ENCODE measurements at regions not wholly inside any gene's neighbourhood (a gene's known extent, or its start where the extent isn't known, plus 50 kb on each side); places are given as distances from the start of the nearest gene placed in this dataset.

- TF ChIP-seq, protein P1, sequence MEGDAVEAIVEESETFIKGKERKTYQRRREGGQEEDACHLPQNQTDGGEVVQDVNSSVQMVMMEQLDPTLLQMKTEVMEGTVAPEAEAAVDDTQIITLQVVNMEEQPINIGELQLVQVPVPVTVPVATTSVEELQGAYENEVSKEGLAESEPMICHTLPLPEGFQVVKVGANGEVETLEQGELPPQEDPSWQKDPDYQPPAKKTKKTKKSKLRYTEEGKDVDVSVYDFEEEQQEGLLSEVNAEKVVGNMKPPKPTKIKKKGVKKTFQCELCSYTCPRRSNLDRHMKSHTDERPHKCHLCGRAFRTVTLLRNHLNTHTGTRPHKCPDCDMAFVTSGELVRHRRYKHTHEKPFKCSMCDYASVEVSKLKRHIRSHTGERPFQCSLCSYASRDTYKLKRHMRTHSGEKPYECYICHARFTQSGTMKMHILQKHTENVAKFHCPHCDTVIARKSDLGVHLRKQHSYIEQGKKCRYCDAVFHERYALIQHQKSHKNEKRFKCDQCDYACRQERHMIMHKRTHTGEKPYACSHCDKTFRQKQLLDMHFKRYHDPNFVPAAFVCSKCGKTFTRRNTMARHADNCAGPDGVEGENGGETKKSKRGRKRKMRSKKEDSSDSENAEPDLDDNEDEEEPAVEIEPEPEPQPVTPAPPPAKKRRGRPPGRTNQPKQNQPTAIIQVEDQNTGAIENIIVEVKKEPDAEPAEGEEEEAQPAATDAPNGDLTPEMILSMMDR (IDR thresholded peaks at IDR 0.05; ENCODE audit: low read depth, low read length) = no peak
- TF ChIP-seq EZH2phosphoT487 (IDR thresholded peaks at IDR 0.05; ENCODE audit: low read depth) = no peak
- H3K4me1 ChIP-seq (ENCODE audit: low read length) = no peaks in the 10 kb centered on the region
- no peaks in the 10 kb centered on the region for H3K9me3 ChIP-seq (ENCODE audit: insufficient read depth, low read length)
- H3K79me2 ChIP-seq (ENCODE audit: low read length) = no peaks in the 10 kb centered on the region
- H3K9ac ChIP-seq (ENCODE audit: low read length) = no peak overlapping the region
- H3K27me3 ChIP-seq (ENCODE audit: low read depth, low read length) = no peaks in the 10 kb centered on the region
- no peaks in the 10 kb centered on the region for H3K36me3 ChIP-seq (replicated peaks; ENCODE audit: low read depth, low read length)
- no peak overlapping the region for H2AFZ ChIP-seq (ENCODE audit: low read depth, low read length)
- no peak overlapping the region for H3K4me3 ChIP-seq (ENCODE audit: low read length)
- no peaks in the 10 kb centered on the region for H4K20me1 ChIP-seq (ENCODE audit: insufficient read depth, low read length)
- H3K27ac ChIP-seq (ENCODE audit: low read length) = no peak overlapping the region
- no peak overlapping the region for H3K4me2 ChIP-seq (ENCODE audit: low read length)
Observed at GRCh38 chr6:77040568-77041195, 422.6 kb downstream of the HTR1B start.

DNA sequence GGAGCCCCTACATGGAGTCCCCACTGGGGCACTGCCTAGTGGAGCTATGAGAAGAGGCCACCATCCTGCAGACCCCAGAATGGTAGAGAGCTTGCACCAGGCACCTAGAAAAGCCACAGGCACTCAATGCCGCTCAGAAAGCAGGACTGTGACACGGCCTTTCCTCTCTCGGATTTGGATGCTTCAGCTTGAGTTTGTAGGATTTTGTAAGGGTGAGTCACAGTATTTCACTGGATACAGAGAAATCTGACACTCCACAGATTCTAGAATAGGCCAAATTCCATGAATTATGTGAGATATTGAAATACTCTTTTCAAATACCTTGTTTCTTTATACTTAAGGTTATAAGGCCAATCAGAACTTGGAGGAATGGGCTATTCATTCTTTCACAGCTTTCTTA is 424.5 kb downstream of the HTR1B start:
- no peaks in the 10 kb centered on the region for H4K20me1 ChIP-seq (ENCODE audit: insufficient read depth, low read length)
- no peaks in the 10 kb centered on the region for H3K36me3 ChIP-seq (replicated peaks; ENCODE audit: low read depth, low read length)
- H3K9ac ChIP-seq (ENCODE audit: low read length) = no peak overlapping the region
- TF ChIP-seq, protein P1 (IDR thresholded peaks at IDR 0.05; ENCODE audit: low read depth, low read length) = no peak
- TF ChIP-seq EZH2phosphoT487 (IDR thresholded peaks at IDR 0.05; ENCODE audit: low read depth) = no peak
- no peak overlapping the region for H3K4me2 ChIP-seq (ENCODE audit: low read length)
- H3K27ac ChIP-seq (ENCODE audit: low read length) = no peak overlapping the region
- H2AFZ ChIP-seq (ENCODE audit: low read depth, low read length) = no peak overlapping the region
- H3K9me3 ChIP-seq (ENCODE audit: insufficient read depth, low read length) = no peaks in the 10 kb centered on the region
- H3K4me1 ChIP-seq (ENCODE audit: low read length) = no peaks in the 10 kb centered on the region
- H3K79me2 ChIP-seq (ENCODE audit: low read length) = no peaks in the 10 kb centered on the region
- H3K4me3 ChIP-seq (ENCODE audit: low read length) = no peak overlapping the region
- no peaks in the 10 kb centered on the region for H3K27me3 ChIP-seq (ENCODE audit: low read depth, low read length)

DNA sequence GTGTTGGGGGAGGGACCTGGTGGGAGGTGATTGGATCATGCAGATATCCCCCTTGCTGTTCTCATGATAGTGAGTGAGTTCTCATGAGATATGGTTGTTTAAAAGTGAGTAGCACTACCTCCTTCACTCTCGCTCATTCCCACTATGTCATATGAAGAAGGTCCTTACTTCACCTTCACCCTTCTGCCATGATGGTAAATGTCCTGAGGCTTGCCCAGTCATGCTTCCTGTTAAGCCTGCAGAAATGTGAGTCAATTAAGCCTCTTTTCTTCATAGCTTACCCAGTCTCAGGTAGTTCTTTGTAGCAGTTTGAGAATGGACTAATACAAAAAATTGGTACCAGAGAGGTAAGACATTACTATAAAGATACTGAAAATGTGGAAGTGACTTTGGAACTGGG is 425.9 kb downstream of the HTR1B start:
- Histone ChIP-seq H2AFZ (ENCODE audit: low read depth, low read length) (no peak overlapping the region), H3K36me3 (replicated peaks; ENCODE audit: low read depth, low read length) (no peaks in the 10 kb centered on the region), H3K4me2 (ENCODE audit: low read length) (no peak overlapping the region), H3K27ac (ENCODE audit: low read length) (no peak overlapping the region), H3K79me2 (ENCODE audit: low read length) (no peaks in the 10 kb centered on the region), H3K4me3 (ENCODE audit: low read length) (no peak overlapping the region), H3K9me3 (ENCODE audit: insufficient read depth, low read length) (no peaks in the 10 kb centered on the region), H3K9ac (ENCODE audit: low read length) (no peak overlapping the region), H3K4me1 (ENCODE audit: low read length) (no peaks in the 10 kb centered on the region), H4K20me1 (ENCODE audit: insufficient read depth, low read length) (no peaks in the 10 kb centered on the region), H3K27me3 (ENCODE audit: low read depth, low read length) (no peaks in the 10 kb centered on the region)
- TF ChIP-seq, protein P1 (IDR thresholded peaks at IDR 0.05; ENCODE audit: low read depth, low read length) = no peak
- no peak for TF ChIP-seq EZH2phosphoT487 (IDR thresholded peaks at IDR 0.05; ENCODE audit: low read depth)

DNA sequence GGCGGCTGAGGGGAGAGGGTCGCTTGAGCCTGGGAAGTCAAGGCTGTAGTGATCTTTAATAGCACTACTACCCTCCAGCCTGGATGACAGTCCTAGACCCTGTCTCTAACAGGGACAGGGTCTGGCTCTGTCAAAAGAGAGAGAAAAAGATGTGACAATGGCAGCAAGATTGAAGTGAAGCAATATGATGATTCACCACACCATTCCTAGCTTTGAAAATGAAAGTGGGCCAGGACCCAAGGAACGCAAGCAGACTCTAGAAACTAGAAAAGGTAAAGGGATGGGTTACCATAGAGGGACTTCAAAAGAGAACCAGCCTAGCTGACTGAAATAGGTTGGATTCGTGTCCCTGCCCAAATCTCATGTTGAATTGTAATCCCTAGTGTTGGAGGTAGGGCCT is 426.9 kb downstream of the HTR1B start:
- no peaks in the 10 kb centered on the region for H3K79me2 ChIP-seq (ENCODE audit: low read length)
- H3K27me3 ChIP-seq (ENCODE audit: low read depth, low read length) = no peaks in the 10 kb centered on the region
- H3K4me2 ChIP-seq (ENCODE audit: low read length) = no peak overlapping the region
- no peaks in the 10 kb centered on the region for H3K36me3 ChIP-seq (replicated peaks; ENCODE audit: low read depth, low read length)
- no peak overlapping the region for H3K27ac ChIP-seq (ENCODE audit: low read length)
- no peak for TF ChIP-seq EZH2phosphoT487 (IDR thresholded peaks at IDR 0.05; ENCODE audit: low read depth)
- TF ChIP-seq, protein P1 (IDR thresholded peaks at IDR 0.05; ENCODE audit: low read depth, low read length) = no peak
- H3K9me3 ChIP-seq (ENCODE audit: insufficient read depth, low read length) = no peaks in the 10 kb centered on the region
- no peaks in the 10 kb centered on the region for H3K4me1 ChIP-seq (ENCODE audit: low read length)
- no peak overlapping the region for H2AFZ ChIP-seq (ENCODE audit: low read depth, low read length)
- no peaks in the 10 kb centered on the region for H4K20me1 ChIP-seq (ENCODE audit: insufficient read depth, low read length)
- H3K4me3 ChIP-seq (ENCODE audit: low read length) = no peak overlapping the region
- no peak overlapping the region for H3K9ac ChIP-seq (ENCODE audit: low read length)

Measured in OCI-LY3 (cell line).